ENCODE measurements at regions not wholly inside any gene's neighbourhood (a gene's known extent, or its start where the extent isn't known, plus 50 kb on each side); places are given as distances from the start of the nearest gene placed in this dataset.

DNA sequence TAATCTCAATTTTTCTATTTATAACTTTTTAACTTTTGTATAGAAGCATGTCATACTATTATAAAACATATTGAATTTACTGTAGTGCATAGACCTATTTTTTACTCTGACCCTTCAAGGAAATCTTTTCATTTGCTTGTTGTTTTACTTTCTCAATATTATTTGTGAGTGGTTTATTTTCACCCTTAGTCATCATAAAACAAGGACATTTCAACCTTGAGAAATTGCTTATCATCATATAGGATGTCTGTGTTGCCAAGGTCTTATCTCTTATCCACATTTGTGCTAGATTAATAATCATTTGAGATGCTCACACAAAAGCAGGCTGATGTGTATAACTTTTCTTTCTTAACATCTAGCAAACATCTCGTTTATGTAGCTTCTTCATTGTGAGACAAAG lies 408.6 kb upstream of the PABPC4L start:
- no peaks in the 10 kb centered on the region for H3K36me3 ChIP-seq (ENCODE audit: control insufficient read depth in 2 of 2, extremely low read depth in 1 of 2, insufficient read depth in 2 of 2, low read length in 2 of 2)
- no peaks in the 10 kb centered on the region for H3K27me3 ChIP-seq (ENCODE audit: control insufficient read depth in 2 of 2, insufficient read depth in 2 of 2, low read length in 2 of 2)
- H3K4me3 ChIP-seq (replicated peaks in 1 of 3; ENCODE audit: insufficient read depth in 1 of 3, low read depth in 1 of 3, low read length in 3 of 3) = no peak overlapping the region
- CTCF ChIA-PET = no interaction called here
- POLR2A ChIA-PET = no interaction called here
- no peaks in the 10 kb centered on the region for H3K9me1 ChIP-seq (replicated peaks; ENCODE audit: control insufficient read depth, extremely low read depth, insufficient read depth, low read length)
- H3K27ac ChIP-seq (ENCODE audit: insufficient read depth, low read depth, low read length) = no peak overlapping the region
- no TSS peak for BruUV-seq (replicated peaks)
- H3K4me1 ChIP-seq (ENCODE audit: control insufficient read depth, extremely low read depth, insufficient read depth, low read length) = no peaks in the 10 kb centered on the region
- no peak for TF ChIP-seq POLR2A (IDR thresholded peaks at IDR 0.05; ENCODE audit: low read depth, low read length)
- no peak for TF ChIP-seq POLR2AphosphoS5 (IDR thresholded peaks at IDR 0.05; ENCODE audit: insufficient read depth, low read depth, low read length)
- TF ChIP-seq EZH2 (IDR thresholded peaks at IDR 0.05; ENCODE audit: borderline replicate concordance, low read depth, low read length, severe bottlenecking) = no peak
- TF ChIP-seq MYC (IDR thresholded peaks at IDR 0.05; ENCODE audit: low read depth, low read length) = no peak
- TF ChIP-seq, protein P1, sequence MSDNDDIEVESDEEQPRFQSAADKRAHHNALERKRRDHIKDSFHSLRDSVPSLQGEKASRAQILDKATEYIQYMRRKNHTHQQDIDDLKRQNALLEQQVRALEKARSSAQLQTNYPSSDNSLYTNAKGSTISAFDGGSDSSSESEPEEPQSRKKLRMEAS (IDR thresholded peaks at IDR 0.05; ENCODE audit: insufficient read depth, insufficient read length) = no peak
- TF ChIP-seq FOS (IDR thresholded peaks at IDR 0.05; ENCODE audit: borderline replicate concordance, insufficient read depth, low read length) = no peak
- no peak for TF ChIP-seq CTCF (IDR thresholded peaks at IDR 0.05; ENCODE audit: extremely low read depth in 1 of 2, insufficient read depth in 1 of 2, low read depth in 1 of 2, low read length in 2 of 2)
- no peak for TF ChIP-seq JUN (IDR thresholded peaks at IDR 0.05; ENCODE audit: borderline replicate concordance, insufficient read depth, insufficient read length, low read depth)
- no peak for TF ChIP-seq GATA2 (IDR thresholded peaks at IDR 0.05; ENCODE audit: insufficient read depth, insufficient read length, low read depth, low read length)
- FAIRE-seq = no peak
- intact Hi-C loops (cut with micrococcal nuclease) = no loop called here
- no peak overlapping the region for H3K9ac ChIP-seq (replicated peaks; ENCODE audit: extremely low read depth, insufficient read depth, low read length)
- H4K20me1 ChIP-seq (replicated peaks; ENCODE audit: control insufficient read depth, extremely low read depth, insufficient read depth, low read length) = no peaks in the 10 kb centered on the region
- H3K4me2 ChIP-seq (ENCODE audit: insufficient read depth, low read length) = no peak overlapping the region
- no peaks in the 10 kb centered on the region for H3K79me2 ChIP-seq (ENCODE audit: control insufficient read depth, insufficient read depth, low read length)
- dilution Hi-C loops (cut with MboI; ENCODE audit: extremely low pct_ligation_motif_present, low sequenced_read_pairs) = no loop called here
- no peak overlapping the region for H2AFZ ChIP-seq (ENCODE audit: low read depth, low read length)
- H3K9me3 ChIP-seq (replicated peaks; ENCODE audit: control insufficient read depth, insufficient read depth, low read length) = no peaks in the 10 kb centered on the region
- no peak for DNase-seq (ENCODE audit: low read depth, low spot score)
